ENCODE measurements at regions not wholly inside any gene's neighbourhood (a gene's known extent, or its start where the extent isn't known, plus 50 kb on each side); places are given as distances from the start of the nearest gene placed in this dataset.

GRCh38 chr21:36255663-36256062 lies 64.3 kb upstream of the MORC3 start:
- TF ChIP-seq POLR2A (IDR thresholded peaks at IDR 0.05) = no peak
- TF ChIP-seq, protein P1, sequence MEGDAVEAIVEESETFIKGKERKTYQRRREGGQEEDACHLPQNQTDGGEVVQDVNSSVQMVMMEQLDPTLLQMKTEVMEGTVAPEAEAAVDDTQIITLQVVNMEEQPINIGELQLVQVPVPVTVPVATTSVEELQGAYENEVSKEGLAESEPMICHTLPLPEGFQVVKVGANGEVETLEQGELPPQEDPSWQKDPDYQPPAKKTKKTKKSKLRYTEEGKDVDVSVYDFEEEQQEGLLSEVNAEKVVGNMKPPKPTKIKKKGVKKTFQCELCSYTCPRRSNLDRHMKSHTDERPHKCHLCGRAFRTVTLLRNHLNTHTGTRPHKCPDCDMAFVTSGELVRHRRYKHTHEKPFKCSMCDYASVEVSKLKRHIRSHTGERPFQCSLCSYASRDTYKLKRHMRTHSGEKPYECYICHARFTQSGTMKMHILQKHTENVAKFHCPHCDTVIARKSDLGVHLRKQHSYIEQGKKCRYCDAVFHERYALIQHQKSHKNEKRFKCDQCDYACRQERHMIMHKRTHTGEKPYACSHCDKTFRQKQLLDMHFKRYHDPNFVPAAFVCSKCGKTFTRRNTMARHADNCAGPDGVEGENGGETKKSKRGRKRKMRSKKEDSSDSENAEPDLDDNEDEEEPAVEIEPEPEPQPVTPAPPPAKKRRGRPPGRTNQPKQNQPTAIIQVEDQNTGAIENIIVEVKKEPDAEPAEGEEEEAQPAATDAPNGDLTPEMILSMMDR (IDR thresholded peaks at IDR 0.05) = no peak

Measured in heart left ventricle (tissue), 13 donors.